CD4-positive, alpha-beta T cell (primary cell): ENCODE measurements at regions not wholly inside any gene's neighbourhood (a gene's known extent, or its start where the extent isn't known, plus 50 kb on each side); places are given as distances from the start of the nearest gene placed in this dataset.
"Not testable (repeated sequence)": the region's sequence is repeated elsewhere in the genome, so short reads cannot be mapped to it uniquely, and the experiment has no call there.

Experiments used
- ATAC-seq: fragments of 200-7000 bp; cut with Tn5 transposase; one replicate; pipeline ENCODE4 v1.10.0; 2022; ENCODE audit warnings: mild to moderate bottlenecking; ENCODE audit not compliant: poor library complexity
- CTCF ChIA-PET: fragments of 350-600 bp; sonication (Branson Sonifier 250); formaldehyde crosslinking; loops from one replicate; lab custom pipeline; 2021; ENCODE audit warnings: antibody characterized with exemption, inconsistent platforms; lab: Charles Lee
- POLR2A ChIA-PET: fragments of 350-600 bp; sonication (Branson Sonifier 250); formaldehyde crosslinking; loops from one replicate; lab custom pipeline; 2021; ENCODE audit warnings: antibody characterized with exemption, inconsistent platforms; lab: Charles Lee
- DNase-seq, 14 experiments: peaks; one replicate each; pipeline ENCODE4 v3.0.0-alpha.2; 2013 to 2020; ENCODE audit warnings: mixed read lengths in 2 of 14
- H3K27ac ChIP-seq, 2 donors: one replicate each; pipeline versions ENCODE4 v1.5.1 to v1.7.0; 2013; ENCODE audit warnings: low read length in 2 of 2, low read depth in 1 of 2, mild to moderate bottlenecking in 1 of 2
- H3K27me3 ChIP-seq, 2 experiments: 1 replicate in 1 of 2; 2 replicates in 1 of 2; pipeline versions ENCODE4 v1.6.1 to v1.7.0; 2013; ENCODE audit warnings: low read length in 2 of 2, control low read depth in 1 of 2, mild to moderate bottlenecking in 1 of 2, moderate library complexity in 1 of 2; ENCODE audit not compliant: insufficient read depth in 2 of 2, control insufficient read depth in 1 of 2
- H3K36me3 ChIP-seq: one replicate; pipeline ENCODE4 v1.6.1; 2013; ENCODE audit warnings: low read length, control low read depth; ENCODE audit not compliant: insufficient read depth
- H3K4me1 ChIP-seq: one replicate; pipeline ENCODE4 v1.6.1; 2013; ENCODE audit warnings: low read length, control low read depth; ENCODE audit not compliant: insufficient read depth
- H3K4me3 ChIP-seq: one replicate; pipeline ENCODE4 v1.5.1; 2013; ENCODE audit warnings: mild to moderate bottlenecking, low read length, moderate library complexity
- H3K9me3 ChIP-seq, 2 experiments: 1 replicate in 1 of 2; 2 replicates in 1 of 2; pipeline versions ENCODE4 v1.6.1 to v1.7.0; 2013; ENCODE audit warnings: low read length in 2 of 2, mild to moderate bottlenecking in 2 of 2, control low read depth in 1 of 2, moderate library complexity in 1 of 2; ENCODE audit not compliant: control insufficient read depth in 1 of 2, insufficient read depth in 1 of 2
- H3K27ac Mint-ChIP-seq: one replicate; pipeline ENCODE4 v1.8.0; 2020; ENCODE audit warnings: mixed read lengths
- H3K27me3 Mint-ChIP-seq: one replicate; pipeline ENCODE4 v1.8.0; 2021; ENCODE audit warnings: mixed read lengths
- H3K36me3 Mint-ChIP-seq: one replicate; pipeline ENCODE4 v1.8.0; 2021; ENCODE audit warnings: low read depth, mixed read lengths
- H3K4me1 Mint-ChIP-seq: one replicate; pipeline ENCODE4 v1.8.0; 2021; ENCODE audit warnings: low read depth, mixed read lengths
- H3K4me3 Mint-ChIP-seq: one replicate; pipeline ENCODE4 v1.8.0; 2020; ENCODE audit warnings: mild to moderate bottlenecking, mixed read lengths
- H3K9me3 Mint-ChIP-seq: one replicate; pipeline ENCODE4 v1.8.0; 2020; ENCODE audit warnings: mixed read lengths
- CTCF ChIP-seq: fragments of 200-600 bp; IDR thresholded peaks from one replicate; pipeline ENCODE4 v1.8.0; 2022; ENCODE audit warnings: antibody characterized with exemption, mild to moderate bottlenecking
- intact Hi-C, 2 experiments: fragments of 100-400 bp; cut with DNase I in 1 of 2; cut with micrococcal nuclease in 1 of 2; formaldehyde crosslinking; loops; one replicate each; pipeline versions ENCODE4 v1.15.1 to v1.9.0; 2023 to 2025; cut with DNase I, micrococcal nuclease

GRCh38 chr6:27816906-27817305, 95.3 kb downstream of the OR2B2 start:
- Mint-ChIP-seq H3K9me3 (no peaks in the 10 kb centered on the region), H3K36me3 (peaks cover 6% of the 10 kb centered on the region), H3K4me1 (peaks cover 18% of the 10 kb centered on the region), H3K4me3 (peak overlapping the region; percentile 54), H3K27ac (no peak overlapping the region), H3K27me3 (no peaks in the 10 kb centered on the region)
- intact Hi-C loops, result loop anchor here in 1 of 2 experiments (10.0 kb wide), 1 partner anchor 1692 kb away; a partner anchor contains a TSS
- ATAC-seq, result no peak
- DNase-seq, result no peak
- TF ChIP-seq CTCF, result no peak
- Histone ChIP-seq H3K9me3 (no peaks in the 10 kb centered on the region), H3K4me1 (peaks cover 17% of the 10 kb centered on the region), H3K36me3 (no peaks in the 10 kb centered on the region), H3K27ac (no peak overlapping the region), H3K27me3 (no peaks in the 10 kb centered on the region), H3K4me3 (no peak overlapping the region)
- CTCF ChIA-PET, result no interaction called here
- POLR2A ChIA-PET, result interaction anchor here (3.3 to 9.2 kb wide), 3 partner anchors 17 to 77 kb away, joined by 17 to 390 read pairs (median 30); a partner anchor contains a TSS

GRCh38 chr6:27814665-27815424, 97.4 kb downstream of the OR2B2 start:
- no peaks in the 10 kb centered on the region for H3K27me3 ChIP-seq
- POLR2A ChIA-PET, result interaction anchor here (0.6 to 10.4 kb wide), 24 partner anchors 9 to 1771 kb away, joined by 3 to 915 read pairs (median 4); a partner anchor contains a TSS
- Mint-ChIP-seq H3K4me1 (peaks cover 37% of the 10 kb centered on the region), H3K9me3 (no peaks in the 10 kb centered on the region), H3K4me3 (peak overlapping the region; percentile 93), H3K27ac (peak overlapping the region; percentile 91), H3K27me3 (no peaks in the 10 kb centered on the region), H3K36me3 (peaks cover 15% of the 10 kb centered on the region)
- DNase-seq (peak in 13 of 14 experiments; percentile 56 to 96 (median 64)), ATAC-seq (peak; percentile 74)
- H3K36me3 ChIP-seq, result no peaks in the 10 kb centered on the region
- no peak for TF ChIP-seq CTCF
- H3K4me1 ChIP-seq, result peaks cover 28% of the 10 kb centered on the region
- H3K9me3 ChIP-seq, result no peaks in the 10 kb centered on the region
- peak overlapping the region; percentile 9 to 46 for H3K27ac ChIP-seq
- CTCF ChIA-PET, result interaction anchor here (1.4 kb wide), 1 partner anchor 16 kb away, joined by 4 read pairs; no protein-coding TSS in a partner anchor
- intact Hi-C loops, result loop anchor here (1.0 to 10.0 kb wide), 5 partner anchors 8 to 1788 kb away; a partner anchor contains a TSS
- H3K4me3 ChIP-seq, result peak overlapping the region; percentile 56

GRCh38 chr6:27814415-27814664, 97.9 kb downstream of the OR2B2 start:
- Histone ChIP-seq H3K4me1 (peaks cover 29% of the 10 kb centered on the region), H3K4me3 (peak overlapping the region; percentile 56), H3K27ac (peak overlapping the region in 1 of 2 donors; percentile 24)
- ChIA-PET CTCF (interaction anchor here (1.4 kb wide), 1 partner anchor 16 kb away, joined by 4 read pairs; no protein-coding TSS in a partner anchor), POLR2A (interaction anchor here (0.6 to 10.4 kb wide), 21 partner anchors 9 to 1771 kb away, joined by 3 to 915 read pairs (median 4); a partner anchor contains a TSS)
- DNase-seq, H3K36me3 ChIP-seq, H3K27me3 Mint-ChIP-seq, H3K9me3 ChIP-seq, H3K27me3 ChIP-seq, H3K9me3 Mint-ChIP-seq: not testable (repeated sequence)
- peaks cover 18% of the 10 kb centered on the region for H3K36me3 Mint-ChIP-seq
- intact Hi-C loops, result loop anchor here (2.0 to 10.0 kb wide), 4 partner anchors 16 to 1787 kb away; a partner anchor contains a TSS
- peak overlapping the region; percentile 91 for H3K27ac Mint-ChIP-seq
- ATAC-seq, result peak; percentile 22
- peaks cover 41% of the 10 kb centered on the region for H3K4me1 Mint-ChIP-seq
- H3K4me3 Mint-ChIP-seq, result peak overlapping the region; percentile 93
